Upper lobe of left lung (tissue), 4 donors: ENCODE measurements at regions not wholly inside any gene's neighbourhood (a gene's known extent, or its start where the extent isn't known, plus 50 kb on each side); places are given as distances from the start of the nearest gene placed in this dataset.
"Not testable (repeated sequence)": the region's sequence is repeated elsewhere in the genome, so short reads cannot be mapped to it uniquely, and the experiment has no call there.

ENCODE experiments used
- POLR2A ChIP-seq, 4 donors: fragments of 450-650 bp; IDR thresholded peaks; one replicate each; pipeline ENCODE4 v1.5.1; 2016 to 2017; ENCODE audit warnings: antibody characterized with exemption in 4 of 4, mild to moderate bottlenecking in 2 of 4
- TF ChIP-seq, protein P1 (sequence below), 6 experiments: fragments of 450-650 bp in 4 of 6; fragments of 200-600 bp in 2 of 6; sonication (generic) in 2 of 6; IDR thresholded peaks; one replicate each; pipeline ENCODE4 v1.5.1; 2016 to 2019; ENCODE audit warnings: antibody characterized with exemption in 6 of 6

DNA sequence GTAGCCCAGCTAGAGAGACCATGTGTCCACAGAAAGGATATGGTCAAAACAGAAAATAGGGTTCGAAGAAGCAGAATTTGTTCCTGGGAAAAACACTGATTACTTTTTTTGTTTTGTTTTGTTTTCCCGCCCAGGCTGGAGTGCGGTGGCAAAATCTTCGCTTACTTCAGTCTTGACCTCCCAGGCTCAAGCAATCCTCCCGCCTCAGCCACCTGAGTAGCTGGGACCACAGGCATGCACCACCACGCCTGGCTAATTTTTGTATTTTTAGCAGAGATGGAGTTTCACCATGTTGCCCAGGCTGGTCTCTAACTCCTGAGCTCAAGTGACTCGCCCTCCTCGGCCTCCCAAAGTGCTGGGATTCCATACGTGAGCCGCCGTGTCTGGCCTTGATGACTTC lies 99.9 kb upstream of the ZBTB18 start:
- TF ChIP-seq POLR2A (IDR thresholded peaks at IDR 0.05) = not testable (repeated sequence)
- TF ChIP-seq, protein P1, sequence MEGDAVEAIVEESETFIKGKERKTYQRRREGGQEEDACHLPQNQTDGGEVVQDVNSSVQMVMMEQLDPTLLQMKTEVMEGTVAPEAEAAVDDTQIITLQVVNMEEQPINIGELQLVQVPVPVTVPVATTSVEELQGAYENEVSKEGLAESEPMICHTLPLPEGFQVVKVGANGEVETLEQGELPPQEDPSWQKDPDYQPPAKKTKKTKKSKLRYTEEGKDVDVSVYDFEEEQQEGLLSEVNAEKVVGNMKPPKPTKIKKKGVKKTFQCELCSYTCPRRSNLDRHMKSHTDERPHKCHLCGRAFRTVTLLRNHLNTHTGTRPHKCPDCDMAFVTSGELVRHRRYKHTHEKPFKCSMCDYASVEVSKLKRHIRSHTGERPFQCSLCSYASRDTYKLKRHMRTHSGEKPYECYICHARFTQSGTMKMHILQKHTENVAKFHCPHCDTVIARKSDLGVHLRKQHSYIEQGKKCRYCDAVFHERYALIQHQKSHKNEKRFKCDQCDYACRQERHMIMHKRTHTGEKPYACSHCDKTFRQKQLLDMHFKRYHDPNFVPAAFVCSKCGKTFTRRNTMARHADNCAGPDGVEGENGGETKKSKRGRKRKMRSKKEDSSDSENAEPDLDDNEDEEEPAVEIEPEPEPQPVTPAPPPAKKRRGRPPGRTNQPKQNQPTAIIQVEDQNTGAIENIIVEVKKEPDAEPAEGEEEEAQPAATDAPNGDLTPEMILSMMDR (IDR thresholded peaks at IDR 0.05) = not testable (repeated sequence)
